Memory B cell (primary cell): ENCODE measurements at regions not wholly inside any gene's neighbourhood (a gene's known extent, or its start where the extent isn't known, plus 50 kb on each side); places are given as distances from the start of the nearest gene placed in this dataset.

Experiments
- ATAC-seq: fragments of 150-1000 bp; cut with Tn5 transposase; 2 replicates; pipeline ENCODE4 v1.10.0; 2021; ENCODE audit warnings: low read depth, mild to moderate bottlenecking, moderate library complexity
- DNase-seq, 2 donors: peaks; one replicate each; pipeline ENCODE4 v3.0.0; 2022; ENCODE audit warnings: low spot score in 2 of 2
- H3K27ac Mint-ChIP-seq: one replicate; pipeline ENCODE4 v1.8.0; 2022; ENCODE audit warnings: mild to moderate bottlenecking, moderate library complexity, mixed read lengths
- H3K27me3 Mint-ChIP-seq: one replicate; pipeline ENCODE4 v1.8.0; 2022; ENCODE audit warnings: mixed read lengths
- H3K36me3 Mint-ChIP-seq: one replicate; pipeline ENCODE4 v1.8.0; 2022; ENCODE audit warnings: mild to moderate bottlenecking, mixed read lengths
- H3K4me1 Mint-ChIP-seq: one replicate; pipeline ENCODE4 v1.8.0; 2022; ENCODE audit warnings: mixed read lengths
- H3K4me3 Mint-ChIP-seq: one replicate; pipeline ENCODE4 v1.8.0; 2022; ENCODE audit warnings: mild to moderate bottlenecking, moderate library complexity, mixed read lengths
- H3K9me3 Mint-ChIP-seq: one replicate; pipeline ENCODE4 v1.8.0; 2022; ENCODE audit warnings: mixed read lengths

DNA sequence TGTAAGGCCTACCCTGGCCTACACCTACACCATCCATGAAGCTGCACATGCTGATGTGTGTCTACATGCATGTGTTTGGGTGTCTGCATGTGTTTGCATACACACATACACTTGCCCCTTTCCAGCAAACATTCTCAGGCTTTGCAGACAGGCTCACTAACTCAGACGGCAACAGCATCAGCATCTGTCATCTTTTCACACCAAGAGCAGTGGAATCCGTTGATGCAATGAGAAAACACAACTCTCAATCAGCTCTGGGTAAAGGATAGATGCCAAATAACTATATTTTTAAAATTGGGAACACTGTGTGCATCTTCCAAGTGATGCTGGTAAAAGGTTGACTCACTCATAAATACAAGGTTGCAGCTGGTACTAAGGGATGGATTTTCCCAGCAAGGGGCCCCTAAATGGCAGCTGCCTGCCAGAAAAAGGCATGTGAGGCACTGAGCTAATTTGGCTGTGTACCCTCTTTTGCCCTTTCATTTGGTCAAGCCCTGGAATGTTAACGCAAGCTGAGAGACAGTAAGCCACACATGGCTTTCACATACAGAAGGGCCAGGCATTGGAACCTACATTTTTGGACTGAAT, 296.3 kb upstream of the NPSR1 start:
- H3K27me3 Mint-ChIP-seq = no peaks in the 10 kb centered on the region
- H3K9me3 Mint-ChIP-seq = peaks cover 3% of the 10 kb centered on the region
- DNase-seq (no peak), ATAC-seq (no peak)
- no peak overlapping the region for H3K27ac Mint-ChIP-seq
- H3K4me1 Mint-ChIP-seq = no peaks in the 10 kb centered on the region
- no peak overlapping the region for H3K4me3 Mint-ChIP-seq
- no peaks in the 10 kb centered on the region for H3K36me3 Mint-ChIP-seq

DNA sequence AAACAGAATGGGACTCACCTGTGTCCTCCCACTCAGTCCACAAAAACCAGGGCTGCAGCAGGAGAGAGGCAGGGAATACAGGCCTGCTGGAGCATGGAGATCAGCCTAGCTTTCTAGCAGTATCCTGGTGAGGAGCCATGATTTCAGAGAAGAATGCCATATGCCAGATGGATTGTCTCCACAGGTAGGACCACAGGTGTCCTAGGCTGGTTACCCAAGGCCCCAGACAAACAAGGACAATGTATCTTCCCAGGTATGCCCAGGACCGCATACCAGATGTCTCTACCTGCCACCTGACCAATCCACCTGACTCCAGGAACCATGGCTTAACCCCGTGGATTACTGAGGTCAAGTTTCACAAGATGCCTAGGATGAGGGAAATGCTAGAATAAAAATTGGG, 295.4 kb upstream of the NPSR1 start:
- H3K36me3 Mint-ChIP-seq = no peaks in the 10 kb centered on the region
- no peaks in the 10 kb centered on the region for H3K27me3 Mint-ChIP-seq
- no peak overlapping the region for H3K27ac Mint-ChIP-seq

DNA sequence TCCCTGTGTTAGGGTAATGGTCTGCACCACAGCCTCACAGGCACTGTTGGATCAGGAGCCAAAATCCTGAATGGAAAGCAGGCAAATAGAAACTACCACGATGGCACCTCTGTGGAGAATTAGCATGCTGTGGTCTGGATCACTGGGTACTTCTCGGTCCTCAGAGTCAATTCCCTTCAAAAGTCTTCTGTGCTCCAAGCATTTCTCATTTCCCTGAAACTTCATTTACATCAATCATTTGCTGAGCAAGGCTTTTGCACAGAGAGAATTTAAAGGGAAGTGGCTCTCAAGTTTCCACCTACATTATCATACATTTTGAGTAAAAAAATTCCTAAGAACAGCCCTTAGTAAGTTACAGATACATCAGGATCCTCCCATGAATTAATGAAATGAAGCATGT, 293.9 kb upstream of the NPSR1 start:
- Mint-ChIP-seq H3K4me3 (no peak overlapping the region), H3K27me3 (no peaks in the 10 kb centered on the region), H3K9me3 (peaks cover 3% of the 10 kb centered on the region), H3K27ac (no peak overlapping the region), H3K36me3 (no peaks in the 10 kb centered on the region), H3K4me1 (no peaks in the 10 kb centered on the region)
- ATAC-seq = no peak
- no peak for DNase-seq

More for the DNA sequence above, 295.4 kb upstream of the NPSR1 start:
- H3K4me3 Mint-ChIP-seq = no peak overlapping the region
- ATAC-seq = no peak
- H3K9me3 Mint-ChIP-seq = peaks cover 3% of the 10 kb centered on the region
- DNase-seq = no peak
- no peaks in the 10 kb centered on the region for H3K4me1 Mint-ChIP-seq

DNA sequence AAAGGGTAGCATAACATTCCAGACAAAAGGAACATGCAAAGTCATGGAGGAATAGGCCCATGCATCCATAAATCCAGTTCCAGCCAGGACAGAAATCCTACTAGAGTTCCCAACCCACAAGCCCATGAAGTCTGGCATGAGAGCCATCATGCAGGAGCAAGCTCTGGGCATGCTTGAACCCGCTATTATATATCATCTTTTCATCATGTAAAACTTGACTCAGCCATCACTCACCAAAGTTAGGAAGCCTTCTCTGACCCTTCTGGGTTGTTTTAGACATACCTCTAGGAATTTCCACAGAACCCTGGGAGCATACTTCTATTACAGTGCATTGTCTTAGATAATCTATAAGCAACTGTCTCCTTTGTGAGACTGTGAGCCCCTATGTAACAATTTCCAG, 293.0 kb upstream of the NPSR1 start:
- no peak for DNase-seq
- H3K4me3 Mint-ChIP-seq = no peak overlapping the region
- no peak for ATAC-seq
- H3K4me1 Mint-ChIP-seq = no peaks in the 10 kb centered on the region
- peaks cover 3% of the 10 kb centered on the region for H3K9me3 Mint-ChIP-seq
- no peaks in the 10 kb centered on the region for H3K36me3 Mint-ChIP-seq
- no peak overlapping the region for H3K27ac Mint-ChIP-seq
- H3K27me3 Mint-ChIP-seq = no peaks in the 10 kb centered on the region

DNA sequence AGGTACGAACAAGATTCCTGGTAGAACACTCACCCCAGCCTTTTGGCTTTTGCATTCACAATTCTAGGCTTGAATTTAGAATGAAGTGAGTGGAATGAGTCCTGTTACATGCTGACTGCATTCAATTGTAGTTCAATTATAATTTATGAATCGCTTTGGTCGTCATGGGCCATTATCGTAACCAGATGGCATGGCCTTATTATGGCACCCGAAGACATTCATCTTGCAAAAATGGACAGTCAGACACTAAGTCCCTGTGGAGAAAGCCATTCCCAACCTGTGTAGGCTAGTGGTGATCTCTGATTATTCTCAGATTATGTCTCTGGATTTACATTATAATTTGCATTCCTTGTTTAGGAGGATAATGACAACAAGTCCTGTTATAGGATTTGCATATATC, 292.4 kb upstream of the NPSR1 start:
- H3K36me3 Mint-ChIP-seq = no peaks in the 10 kb centered on the region
- DNase-seq (no peak), ATAC-seq (no peak)
- no peak overlapping the region for H3K4me3 Mint-ChIP-seq
- no peak overlapping the region for H3K27ac Mint-ChIP-seq
- H3K4me1 Mint-ChIP-seq = no peaks in the 10 kb centered on the region
- peaks cover 3% of the 10 kb centered on the region for H3K9me3 Mint-ChIP-seq
- no peaks in the 10 kb centered on the region for H3K27me3 Mint-ChIP-seq

DNA sequence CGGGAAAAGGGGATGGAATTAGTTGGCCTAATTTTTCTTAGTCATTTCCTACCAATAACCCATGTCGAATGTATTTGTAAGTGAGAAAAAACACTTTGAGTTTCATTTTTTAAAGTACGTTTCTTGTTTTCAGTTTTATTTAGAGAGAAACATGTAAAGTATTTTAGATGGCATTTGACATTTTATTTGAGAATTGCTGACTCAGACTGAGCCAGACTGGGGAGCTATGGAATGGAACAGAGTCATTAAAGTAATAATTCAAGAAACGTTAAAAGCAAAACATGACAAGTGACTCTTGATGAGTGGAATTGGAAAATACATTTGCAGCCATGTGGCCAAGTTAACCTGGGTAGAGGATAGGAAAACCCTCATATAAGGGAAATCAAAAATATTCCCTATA, 286.1 kb upstream of the NPSR1 start:
- H3K27ac Mint-ChIP-seq = no peak overlapping the region
- no peaks in the 10 kb centered on the region for H3K27me3 Mint-ChIP-seq
- H3K4me3 Mint-ChIP-seq = no peak overlapping the region
- H3K4me1 Mint-ChIP-seq = no peaks in the 10 kb centered on the region
- no peaks in the 10 kb centered on the region for H3K36me3 Mint-ChIP-seq
- ATAC-seq (no peak), DNase-seq (no peak)
- H3K9me3 Mint-ChIP-seq = peaks cover 2% of the 10 kb centered on the region

DNA sequence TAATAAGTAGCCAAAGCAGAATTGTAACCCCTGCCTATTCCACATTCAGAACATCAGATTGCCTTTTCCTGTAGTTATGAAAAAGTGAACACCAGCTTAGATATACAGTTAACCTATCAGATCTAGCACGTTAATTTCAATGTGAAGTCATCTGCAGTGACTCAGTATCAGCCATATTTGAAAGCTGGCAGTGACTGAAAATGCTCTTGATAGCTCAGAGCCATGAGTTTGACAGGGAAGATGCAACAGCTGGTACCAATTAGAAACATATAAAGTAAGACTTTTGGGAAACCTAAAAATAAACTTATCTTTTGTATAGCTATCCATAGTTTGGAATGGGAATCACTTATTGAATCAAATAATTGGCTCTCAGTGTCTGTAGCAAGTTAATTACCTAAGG, 284.1 kb upstream of the NPSR1 start:
- peaks cover 2% of the 10 kb centered on the region for H3K9me3 Mint-ChIP-seq
- DNase-seq (no peak), ATAC-seq (no peak)
- H3K36me3 Mint-ChIP-seq = no peaks in the 10 kb centered on the region
- H3K27me3 Mint-ChIP-seq = no peaks in the 10 kb centered on the region
- no peak overlapping the region for H3K4me3 Mint-ChIP-seq
- no peaks in the 10 kb centered on the region for H3K4me1 Mint-ChIP-seq
- H3K27ac Mint-ChIP-seq = no peak overlapping the region

DNA sequence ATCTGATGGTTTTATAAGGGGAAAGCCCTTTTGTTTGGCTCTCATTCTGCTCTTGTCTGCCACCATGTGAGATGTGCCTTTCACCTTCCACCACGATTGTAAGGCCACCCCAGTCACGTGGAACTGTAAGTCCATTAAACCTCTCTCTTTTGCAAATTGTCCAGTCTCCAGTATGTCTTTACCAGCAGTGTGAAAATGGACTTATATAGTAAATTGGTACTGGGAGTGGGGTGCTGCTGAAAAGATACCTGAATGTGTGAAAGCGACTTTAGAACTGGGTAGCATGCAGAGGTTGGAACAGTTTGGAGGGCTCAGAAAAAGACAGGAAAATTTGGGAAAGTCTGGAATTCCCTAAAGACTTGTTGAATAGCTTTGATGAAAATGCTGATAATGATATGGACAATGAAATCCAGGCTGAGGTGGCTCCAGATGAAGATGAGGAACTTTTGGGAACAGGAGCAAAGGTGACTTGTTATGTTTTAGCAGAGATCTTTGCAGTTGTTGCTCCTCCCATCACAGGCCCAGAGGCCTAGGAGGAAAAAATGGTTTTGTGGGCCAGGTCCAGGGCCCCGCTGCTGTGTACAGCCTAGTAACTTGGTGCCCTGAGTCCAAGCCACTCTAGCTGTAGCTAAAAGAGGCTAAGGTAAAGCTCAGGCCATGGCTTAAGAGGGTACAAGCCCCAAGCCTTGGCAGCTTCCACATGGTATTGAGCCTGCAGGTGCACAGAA, 275.7 kb upstream of the NPSR1 start:
- H3K4me1 Mint-ChIP-seq = no peaks in the 10 kb centered on the region
- no peaks in the 10 kb centered on the region for H3K27me3 Mint-ChIP-seq
- H3K9me3 Mint-ChIP-seq = peaks cover 6% of the 10 kb centered on the region
- DNase-seq (no peak), ATAC-seq (no peak)
- H3K27ac Mint-ChIP-seq = no peak overlapping the region
- H3K36me3 Mint-ChIP-seq = no peaks in the 10 kb centered on the region
- no peak overlapping the region for H3K4me3 Mint-ChIP-seq

DNA sequence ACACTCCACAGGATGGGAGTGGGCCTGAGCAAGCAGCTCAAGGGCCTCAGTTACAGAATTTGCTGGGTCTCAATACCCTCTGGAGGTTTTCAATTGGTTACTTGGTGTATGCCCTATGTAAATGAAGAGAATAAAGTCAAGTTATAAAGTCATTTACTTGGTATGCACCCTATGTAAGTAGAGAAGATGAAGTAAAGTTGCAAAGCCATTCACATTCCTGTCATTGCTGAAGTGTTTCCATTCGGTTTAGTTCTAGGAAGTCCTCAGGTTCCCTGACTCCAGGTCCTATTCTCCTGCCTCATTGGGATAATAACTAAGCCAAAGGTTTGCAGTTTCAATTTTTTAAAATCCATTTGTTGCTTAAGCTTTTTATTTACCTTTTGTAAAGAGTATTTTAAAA, 272.6 kb upstream of the NPSR1 start:
- H3K4me1 Mint-ChIP-seq = no peaks in the 10 kb centered on the region
- no peak overlapping the region for H3K4me3 Mint-ChIP-seq
- no peaks in the 10 kb centered on the region for H3K27me3 Mint-ChIP-seq
- ATAC-seq (no peak), DNase-seq (no peak)
- H3K9me3 Mint-ChIP-seq = peaks cover 6% of the 10 kb centered on the region
- no peaks in the 10 kb centered on the region for H3K36me3 Mint-ChIP-seq
- H3K27ac Mint-ChIP-seq = no peak overlapping the region

DNA sequence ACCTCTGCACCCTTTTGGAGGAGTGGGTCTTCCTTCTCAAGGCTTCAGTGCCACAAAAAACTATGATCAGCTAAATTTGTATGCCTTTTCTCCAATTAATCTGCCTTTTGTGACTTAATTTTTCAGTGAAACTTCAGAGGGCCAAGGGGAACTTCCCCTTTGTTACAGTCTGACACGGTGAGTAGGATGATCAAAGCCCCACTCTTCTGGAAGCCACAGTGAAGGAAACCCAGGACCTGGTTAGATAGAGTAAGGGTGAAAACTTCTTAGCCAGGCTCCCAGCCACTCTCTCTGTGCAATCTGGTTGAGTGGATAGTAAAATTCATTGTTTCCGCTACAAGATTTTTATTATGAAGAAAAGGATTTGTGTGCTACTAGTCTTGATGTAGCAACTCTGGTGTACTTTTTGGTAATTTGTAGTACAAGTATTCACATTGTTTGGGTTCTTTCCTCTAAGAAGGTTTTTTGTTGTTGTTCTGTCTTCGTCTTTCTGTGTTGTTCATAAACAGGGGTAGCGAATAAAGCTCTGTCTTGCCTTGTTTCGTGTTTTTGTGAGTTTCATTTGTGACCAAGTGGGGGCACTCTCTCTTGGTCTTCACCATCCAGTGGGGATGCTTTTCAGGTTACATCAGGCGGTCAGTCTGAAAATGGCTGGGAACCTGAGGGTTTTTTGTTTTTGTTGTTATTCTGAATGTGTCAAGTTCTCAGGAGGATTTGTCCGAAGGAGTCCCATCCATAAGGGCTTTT, 268.5 kb upstream of the NPSR1 start:
- Mint-ChIP-seq H3K36me3 (no peaks in the 10 kb centered on the region), H3K9me3 (peaks cover 3% of the 10 kb centered on the region), H3K4me3 (no peak overlapping the region), H3K4me1 (no peaks in the 10 kb centered on the region), H3K27me3 (no peaks in the 10 kb centered on the region), H3K27ac (no peak overlapping the region)
- DNase-seq (no peak), ATAC-seq (no peak)

DNA sequence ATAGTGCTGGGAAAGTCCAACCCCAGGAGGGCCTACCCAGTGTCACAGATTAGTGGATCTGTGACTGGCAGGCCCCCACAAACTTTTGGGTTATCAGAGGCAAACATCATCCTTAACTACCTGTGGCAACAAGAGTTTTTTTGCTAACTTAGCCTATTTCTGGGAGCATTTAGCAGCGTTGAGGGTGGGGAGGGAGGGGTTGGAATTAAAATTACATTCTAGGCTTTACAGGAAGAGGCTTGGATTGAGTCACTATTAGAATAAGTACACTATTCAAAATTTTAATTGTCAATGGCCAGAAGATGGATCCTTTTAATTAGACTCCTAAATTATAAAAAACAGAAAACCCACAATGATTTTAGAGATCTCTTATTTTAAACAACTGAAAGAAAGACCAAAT, 267.9 kb upstream of the NPSR1 start:
- Mint-ChIP-seq H3K4me1 (no peaks in the 10 kb centered on the region), H3K36me3 (no peaks in the 10 kb centered on the region), H3K4me3 (no peak overlapping the region), H3K9me3 (peaks cover 3% of the 10 kb centered on the region), H3K27ac (no peak overlapping the region), H3K27me3 (no peaks in the 10 kb centered on the region)
- no peak for DNase-seq
- no peak for ATAC-seq

DNA sequence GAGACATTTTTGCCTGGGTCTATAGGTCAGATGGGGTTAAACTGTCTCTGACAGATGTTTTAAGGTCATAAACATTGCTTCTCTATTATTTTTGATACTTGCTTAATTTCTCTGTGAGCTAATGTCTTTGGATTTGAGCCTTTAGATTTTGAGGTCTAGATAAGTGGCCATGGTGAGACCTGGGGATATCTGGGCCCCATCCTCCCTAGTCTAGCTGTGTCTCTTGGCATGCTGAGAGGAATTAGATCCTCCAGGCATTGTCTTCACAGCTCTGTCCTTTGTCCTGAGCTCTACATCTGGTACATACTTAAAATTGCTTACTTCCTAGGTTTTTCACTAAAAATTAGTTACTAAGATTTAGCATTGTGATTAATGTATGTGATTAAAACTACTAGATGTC, 265.0 kb upstream of the NPSR1 start:
- H3K36me3 Mint-ChIP-seq = no peaks in the 10 kb centered on the region

DNA sequence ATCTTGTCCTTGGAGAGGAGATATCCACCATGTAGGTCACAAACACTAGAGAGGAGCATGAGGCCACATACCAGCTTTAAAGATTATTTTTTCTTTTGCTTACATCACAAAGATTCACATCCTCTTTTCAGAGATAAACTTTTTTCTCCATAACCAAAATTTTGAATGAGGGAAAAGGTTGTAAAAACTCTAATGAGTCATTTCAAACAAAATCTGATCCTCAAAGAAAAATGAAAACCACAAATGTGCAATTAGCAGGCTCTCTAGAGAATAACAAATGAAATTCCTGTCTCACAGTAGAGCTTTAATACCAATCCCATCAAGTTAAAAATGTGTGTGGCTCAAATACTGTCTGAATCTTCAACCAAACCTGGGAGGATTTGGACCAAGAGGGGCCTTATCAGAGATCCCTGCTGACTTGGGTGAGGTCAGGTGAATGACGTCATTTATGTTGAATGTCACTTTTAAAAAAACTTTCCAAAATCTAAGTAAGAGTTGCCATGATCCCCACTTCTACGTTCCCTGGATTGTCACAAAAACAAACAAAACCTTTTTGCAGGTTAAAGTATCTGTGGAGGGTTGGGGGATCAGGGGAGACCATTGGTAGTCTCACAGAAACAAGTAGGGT, 261.5 kb upstream of the NPSR1 start:
- no peak overlapping the region for H3K4me3 Mint-ChIP-seq
- no peaks in the 10 kb centered on the region for H3K4me1 Mint-ChIP-seq
- peaks cover 3% of the 10 kb centered on the region for H3K9me3 Mint-ChIP-seq
- no peaks in the 10 kb centered on the region for H3K27me3 Mint-ChIP-seq
- H3K27ac Mint-ChIP-seq = no peak overlapping the region
- ATAC-seq (no peak), DNase-seq (no peak)
- H3K36me3 Mint-ChIP-seq = no peaks in the 10 kb centered on the region

More for the DNA sequence above, 265.0 kb upstream of the NPSR1 start:
- no peak for DNase-seq
- H3K4me3 Mint-ChIP-seq = no peak overlapping the region
- no peak overlapping the region for H3K27ac Mint-ChIP-seq
- H3K4me1 Mint-ChIP-seq = no peaks in the 10 kb centered on the region
- no peak for ATAC-seq
- no peaks in the 10 kb centered on the region for H3K27me3 Mint-ChIP-seq
- peaks cover 3% of the 10 kb centered on the region for H3K9me3 Mint-ChIP-seq

DNA sequence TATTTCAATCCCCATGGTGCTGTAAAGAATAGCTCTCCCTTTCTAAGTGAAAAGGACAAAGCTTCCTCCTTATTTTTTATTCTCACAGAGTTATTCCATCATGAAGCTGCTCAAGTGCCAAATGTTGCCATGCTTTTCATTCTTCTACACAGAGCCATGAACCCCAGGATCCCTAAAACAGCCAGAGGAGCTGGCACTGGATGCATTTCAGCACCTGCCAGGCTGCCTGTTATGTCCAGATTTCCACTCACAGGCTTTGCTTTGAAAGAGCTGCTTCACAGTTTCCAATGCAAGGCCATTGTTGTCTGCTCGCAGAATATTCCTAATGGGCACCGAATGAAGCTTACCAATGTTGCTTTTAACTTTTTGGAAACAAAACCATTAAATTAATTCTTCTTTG, 256.2 kb upstream of the NPSR1 start:
- ATAC-seq (no peak), DNase-seq (no peak)
- peaks cover 3% of the 10 kb centered on the region for H3K9me3 Mint-ChIP-seq
- no peaks in the 10 kb centered on the region for H3K4me1 Mint-ChIP-seq
- no peak overlapping the region for H3K27ac Mint-ChIP-seq
- H3K4me3 Mint-ChIP-seq = no peak overlapping the region
- H3K27me3 Mint-ChIP-seq = no peaks in the 10 kb centered on the region
- no peaks in the 10 kb centered on the region for H3K36me3 Mint-ChIP-seq
